ENCODE measurements at regions not wholly inside any gene's neighbourhood (a gene's known extent, or its start where the extent isn't known, plus 50 kb on each side); places are given as distances from the start of the nearest gene placed in this dataset.

GRCh38 chr2:221802089-221802488 lies 230.0 kb upstream of the EPHA4 start:
- Histone ChIP-seq H3F3A (replicated peaks; ENCODE audit: low read depth) (no peaks in the 10 kb centered on the region), H3K27ac (ENCODE audit: low read depth) (no peak overlapping the region), H3K79me2 (replicated peaks; ENCODE audit: insufficient read depth) (no peaks in the 10 kb centered on the region), H3K4me3 (no peak overlapping the region), H3K9me2 (ENCODE audit: insufficient read depth) (peaks cover 9% of the 10 kb centered on the region), H3K4me1 (ENCODE audit: insufficient read depth) (no peaks in the 10 kb centered on the region), H3K36me3 (ENCODE audit: insufficient read depth) (no peaks in the 10 kb centered on the region), H3K27me3 (ENCODE audit: insufficient read depth) (no peaks in the 10 kb centered on the region), H2AFZ (no peak overlapping the region), H3K4me2 (no peak overlapping the region), H4K20me1 (replicated peaks; ENCODE audit: insufficient read depth) (no peaks in the 10 kb centered on the region)
- H3K27ac Mint-ChIP-seq = no peak overlapping the region
- no peaks in the 10 kb centered on the region for H3K27me3 Mint-ChIP-seq (ENCODE audit: insufficient read depth, low read depth, poor library complexity)
- H3K4me1 Mint-ChIP-seq = peaks cover 3% of the 10 kb centered on the region; the same call in 2 of the 3 replicates
- TF ChIP-seq ZNF331 (CRISPR knock-in tag; IDR thresholded peaks at IDR 0.05; ENCODE audit: low read depth) (no peak), CREB1 (CRISPR knock-in tag; IDR thresholded peaks at IDR 0.05; ENCODE audit: low read depth) (no peak), EZH2phosphoT487 (IDR thresholded peaks at IDR 0.05; ENCODE audit: unreplicated experiment) (no peak), CTCF (conservative IDR thresholded peaks at IDR 0.05; ENCODE audit: low read depth in 2 of 2) (no peak), NANOG (IDR thresholded peaks at IDR 0.05; ENCODE audit: borderline replicate concordance) (no peak), ZNF114 (CRISPR knock-in tag; IDR thresholded peaks at IDR 0.05) (no peak), REST (IDR thresholded peaks at IDR 0.05; ENCODE audit: unreplicated experiment) (no peak), ETS1 (IDR thresholded peaks at IDR 0.05) (no peak), POLR2AphosphoS5 (IDR thresholded peaks at IDR 0.05; ENCODE audit: low read depth) (no peak), JUNB (IDR thresholded peaks at IDR 0.05; ENCODE audit: unreplicated experiment) (no peak), ZNF462 (CRISPR knock-in tag; IDR thresholded peaks at IDR 0.05) (no peak)
- ATAC-seq (no peak), DNase-seq (ENCODE audit: low spot score) (no peak)
- H3K4me3 Mint-ChIP-seq = no peak overlapping the region
- no peaks in the 10 kb centered on the region for H3K36me3 Mint-ChIP-seq (ENCODE audit: low read depth)
- H3K9me3 Mint-ChIP-seq = no peaks in the 10 kb centered on the region
